ENCODE measurements at regions not wholly inside any gene's neighbourhood (a gene's known extent, or its start where the extent isn't known, plus 50 kb on each side); places are given as distances from the start of the nearest gene placed in this dataset.

GRCh38 chr12:4112290-4112689 is 161.3 kb upstream of the CCND2 start:
- no peak for TF ChIP-seq POLR2A (IDR thresholded peaks at IDR 0.05; ENCODE audit: low read depth, low read length)
- TF ChIP-seq CTCF (conservative IDR thresholded peaks at IDR 0.05; ENCODE audit: low read depth, low read length): no peak
- no peak for TF ChIP-seq RFX5 (IDR thresholded peaks at IDR 0.05; ENCODE audit: low read depth, low read length)
- TF ChIP-seq RCOR1 (IDR thresholded peaks at IDR 0.05; ENCODE audit: insufficient replicate concordance, low read length): no peak

Measured in IMR-90 (cell line).